KBM-7 (cell line): ENCODE measurements at regions not wholly inside any gene's neighbourhood (a gene's known extent, or its start where the extent isn't known, plus 50 kb on each side); places are given as distances from the start of the nearest gene placed in this dataset.
"Not testable (repeated sequence)": the region's sequence is repeated elsewhere in the genome, so short reads cannot be mapped to it uniquely, and the experiment has no call there.

Experiments used
- DNase-seq: peaks from one replicate; pipeline ENCODE4 v3.0.0-alpha.2; 2015
- in situ Hi-C: fragments of 300-500 bp; cut with MboI; formaldehyde crosslinking; loops from 2 replicates; pipeline ENCODE4 v1.14.3; 2020; ENCODE audit warnings: low sequenced_read_pairs, low pct_unique_long_range_greater_than_20kb, mixed read lengths

DNA sequence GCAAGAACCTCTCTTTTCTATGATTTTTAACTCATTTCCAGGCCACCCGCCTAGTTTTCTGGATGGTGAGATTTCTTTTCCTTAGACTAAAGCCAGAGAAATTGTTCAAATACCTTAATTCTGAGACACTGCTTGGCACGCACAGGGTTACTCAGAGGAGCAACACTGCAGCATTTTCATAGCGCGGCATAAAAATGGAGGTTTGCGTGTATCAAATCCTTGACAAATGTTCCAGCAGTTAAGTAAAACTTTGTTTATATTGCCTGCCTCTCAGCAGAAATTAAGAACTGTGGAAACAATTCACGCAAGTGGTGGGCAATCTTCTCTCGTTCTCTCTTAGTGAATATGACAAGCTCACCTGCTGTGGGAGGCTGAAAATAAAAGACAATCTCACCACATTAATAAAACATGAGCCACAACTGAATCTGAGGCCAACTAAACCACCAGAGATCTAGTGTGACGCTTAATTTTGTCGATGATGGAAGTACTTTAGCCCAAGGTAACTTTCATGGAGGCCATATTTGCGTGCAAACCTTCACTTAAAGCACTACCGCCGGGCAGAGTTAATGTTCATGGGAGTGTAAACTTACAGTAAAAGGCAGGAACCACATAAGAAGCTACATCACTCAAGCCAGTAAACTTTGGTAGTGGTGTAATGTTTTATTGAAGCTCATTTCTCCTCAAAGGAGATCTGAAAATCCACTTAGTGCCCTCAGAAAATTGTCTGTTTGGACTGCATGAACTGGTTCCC lies 894.8 kb upstream of the EPHA5 start:
- in situ Hi-C loops, result no loop called here

DNA sequence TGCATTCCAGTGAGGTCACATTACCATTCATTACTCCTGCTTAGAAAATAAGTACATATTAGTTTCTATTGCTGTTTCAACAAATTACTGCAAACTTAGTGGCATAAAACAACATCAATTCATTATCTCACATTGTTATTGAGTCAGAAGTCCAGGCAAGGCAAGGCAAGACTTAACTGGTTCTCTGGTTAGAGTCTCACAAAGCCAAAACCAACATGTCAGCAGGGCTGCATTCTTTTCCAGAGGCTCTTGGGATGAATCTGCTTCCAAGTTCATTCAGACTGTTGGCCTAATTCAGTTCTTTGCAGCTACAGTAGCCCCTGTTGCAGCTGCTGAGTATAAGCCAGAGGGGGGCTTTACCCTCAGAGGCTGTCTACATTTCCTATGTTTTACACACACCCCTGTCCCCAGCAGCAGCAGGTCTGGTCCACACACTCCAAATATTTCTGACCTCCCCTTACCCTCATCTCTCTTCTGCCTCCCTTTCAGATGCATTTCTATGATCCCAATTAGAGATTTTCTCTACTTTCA lies 892.1 kb upstream of the EPHA5 start:
- in situ Hi-C loops, result no loop called here
- DNase-seq, result no peak

More for the DNA sequence above, 894.8 kb upstream of the EPHA5 start:
- DNase-seq, result no peak

DNA sequence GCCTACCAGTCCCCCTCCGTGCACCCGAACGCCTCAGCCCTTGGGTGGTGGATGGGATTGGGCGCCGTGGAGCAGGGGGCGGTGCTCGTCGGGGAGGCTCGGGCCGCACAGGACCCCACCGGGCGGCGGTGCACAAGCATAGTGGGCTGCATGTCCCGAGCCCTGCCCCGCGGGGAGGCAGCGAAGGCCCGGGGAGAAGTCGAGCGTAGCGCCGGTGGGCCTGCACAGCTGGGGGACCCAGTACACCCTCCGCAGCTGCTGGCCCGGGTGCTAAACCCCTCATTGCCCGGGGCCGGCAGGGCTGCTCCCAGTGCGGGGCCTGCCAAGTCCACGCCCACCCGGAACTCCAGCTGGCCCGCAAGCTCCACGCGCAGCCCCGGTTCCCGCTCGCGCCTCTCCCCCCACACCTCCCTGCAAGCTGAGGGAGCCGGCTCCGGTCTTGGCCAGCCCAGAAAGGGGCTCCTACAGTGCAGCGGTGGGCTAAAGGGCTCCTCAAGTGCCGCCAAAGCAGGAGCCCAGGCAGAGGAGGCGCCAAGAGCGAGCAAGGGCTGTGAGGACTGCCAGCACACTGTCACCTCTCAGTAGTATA lies 891.3 kb upstream of the EPHA5 start:
- in situ Hi-C loops, DNase-seq: not testable (repeated sequence)

DNA sequence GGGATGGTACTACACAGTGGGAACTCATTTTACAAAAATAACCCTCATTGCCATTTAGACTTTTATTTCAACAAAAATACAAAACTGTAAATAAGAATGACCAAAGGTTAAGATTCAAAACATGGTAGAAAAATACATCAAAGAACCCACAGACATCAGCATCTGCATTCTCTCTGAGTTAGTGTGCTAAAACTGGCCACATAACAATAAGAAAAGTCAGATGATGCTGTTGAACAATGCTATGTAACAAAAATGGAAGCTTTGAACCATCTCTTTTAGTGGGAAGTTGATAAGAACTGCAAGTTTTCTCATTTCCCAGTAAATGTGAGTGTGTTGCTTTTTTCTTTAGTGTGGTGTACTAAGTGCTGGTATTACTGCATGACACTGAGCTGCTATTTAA lies 888.4 kb upstream of the EPHA5 start:
- no peak for DNase-seq
- in situ Hi-C loops, result no loop called here

DNA sequence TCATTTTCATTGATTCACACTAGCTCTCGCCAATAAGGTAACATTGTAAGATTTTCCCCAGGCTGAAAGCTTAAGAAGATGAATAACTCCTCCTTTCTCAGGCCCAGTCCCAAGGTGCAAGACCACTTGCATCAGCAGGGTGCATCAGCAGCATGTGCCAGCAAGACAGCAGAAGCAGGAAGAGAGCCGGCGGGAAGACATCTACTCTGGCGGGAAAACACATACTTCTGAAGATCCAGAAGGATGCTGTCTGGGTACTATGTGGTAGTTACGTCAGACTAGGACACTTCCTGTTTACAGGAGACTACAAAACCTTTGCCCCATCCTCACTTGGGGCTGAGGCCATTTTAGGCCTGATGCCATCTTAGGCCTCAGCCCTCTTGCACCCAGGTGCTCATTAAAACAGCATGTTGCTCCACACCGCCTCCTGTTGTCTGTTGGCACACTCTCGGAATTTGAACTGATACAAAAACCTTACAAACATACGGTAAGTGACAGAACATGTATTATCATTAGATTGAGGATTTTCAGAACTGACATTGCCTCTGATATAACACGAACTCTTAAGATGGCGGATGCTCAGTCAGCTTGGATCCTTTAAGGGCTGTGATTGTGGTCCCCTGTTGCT lies 886.5 kb upstream of the EPHA5 start:
- in situ Hi-C loops, result no loop called here
- DNase-seq, result no peak

DNA sequence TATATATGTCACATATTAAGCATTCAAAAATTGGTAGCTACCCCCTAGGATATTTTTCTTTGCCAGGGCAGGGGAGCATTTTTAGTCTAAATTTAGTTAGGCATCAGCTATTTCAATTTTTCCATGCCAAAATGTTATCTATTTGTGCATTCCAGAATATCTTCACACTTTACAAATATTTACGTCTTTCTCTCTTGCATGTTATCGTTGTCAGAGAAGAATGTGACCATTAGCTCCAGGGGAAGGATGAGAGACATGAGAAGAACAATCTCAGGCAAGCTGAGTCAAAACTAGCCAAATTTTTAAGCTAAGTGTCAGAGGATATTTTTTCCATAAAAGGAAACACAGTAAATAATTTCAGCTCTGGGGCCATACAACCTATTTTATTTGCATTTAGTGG lies 885.0 kb upstream of the EPHA5 start:
- no peak for DNase-seq

DNA sequence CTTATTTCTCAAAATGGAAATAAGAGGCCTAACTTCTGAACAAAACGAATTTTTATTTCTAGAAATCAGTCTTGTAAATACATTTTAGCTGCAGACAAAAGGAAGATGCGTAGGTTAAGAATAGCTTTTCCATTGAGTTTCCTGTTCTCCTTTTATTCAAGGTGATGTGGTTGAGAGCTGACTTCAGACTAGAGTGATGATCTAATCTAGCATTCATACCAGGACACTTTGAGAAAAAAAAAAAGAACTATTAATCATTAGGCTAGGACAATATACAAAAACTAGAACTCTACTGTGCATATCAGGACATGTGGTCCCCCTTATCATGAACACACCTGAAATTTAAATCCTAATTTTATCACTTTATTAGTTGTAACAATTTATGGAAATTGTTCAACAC lies 884.5 kb upstream of the EPHA5 start:
- in situ Hi-C loops, result no loop called here

More for the DNA sequence above, 885.0 kb upstream of the EPHA5 start:
- in situ Hi-C loops, result no loop called here

DNA sequence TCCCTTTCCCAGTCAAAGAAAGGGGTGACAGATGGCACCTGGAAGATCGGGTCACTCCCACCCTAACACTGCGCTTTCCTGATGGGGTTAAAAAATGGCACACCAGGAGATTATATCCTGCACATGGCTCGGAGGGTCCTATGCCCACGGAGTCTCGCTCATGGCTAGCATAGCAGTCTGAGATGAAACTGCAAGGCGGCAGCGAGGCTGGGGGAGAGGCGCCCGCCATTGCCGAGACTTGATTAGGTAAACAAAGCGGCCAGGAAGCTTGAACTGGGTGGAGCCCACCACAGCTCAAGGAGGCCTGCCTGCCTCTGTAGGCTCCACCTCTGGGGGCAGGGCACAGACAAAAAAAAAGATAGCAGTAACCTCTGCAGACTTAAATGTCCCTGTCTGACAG lies 875.0 kb upstream of the EPHA5 start:
- in situ Hi-C loops, DNase-seq: not testable (repeated sequence)

More for the DNA sequence above, 884.5 kb upstream of the EPHA5 start:
- no peak for DNase-seq

DNA sequence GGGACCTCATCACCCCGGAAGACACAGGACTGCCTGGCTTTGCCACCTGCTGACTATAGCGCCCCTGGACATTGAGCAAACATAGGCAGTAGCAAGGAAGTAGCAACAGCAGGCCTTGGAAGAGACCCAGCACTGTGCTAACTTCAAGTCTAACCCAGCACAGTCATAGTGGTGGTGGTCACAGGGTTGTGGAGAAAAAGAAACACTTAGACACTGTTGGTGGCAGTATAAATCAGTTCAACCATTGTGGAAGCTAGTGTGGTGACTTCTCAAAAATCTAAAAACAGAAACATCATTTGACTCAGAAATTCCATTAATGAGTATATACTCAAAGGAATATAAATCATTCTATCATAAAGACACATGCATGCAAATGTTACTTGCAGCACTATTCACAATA lies 874.0 kb upstream of the EPHA5 start:
- no peak for DNase-seq
- in situ Hi-C loops, result no loop called here

DNA sequence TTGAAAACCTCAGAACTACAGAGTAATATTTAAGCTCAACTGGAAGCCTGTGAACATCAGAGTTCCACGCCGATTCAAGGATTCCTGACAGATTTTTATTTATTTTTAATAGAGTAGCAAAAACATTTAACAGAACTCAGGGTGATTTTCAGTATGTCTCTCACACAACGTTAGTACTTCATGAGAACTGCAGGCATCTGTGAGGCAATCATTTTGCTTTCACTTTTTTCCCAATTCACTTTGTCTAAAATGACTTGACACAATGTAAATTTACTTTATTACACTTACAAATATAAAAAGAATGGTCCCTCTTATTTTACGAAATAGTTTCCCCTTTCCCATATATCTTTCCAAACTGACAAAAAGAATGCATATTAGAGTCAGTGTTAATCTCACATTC lies 869.5 kb upstream of the EPHA5 start:
- DNase-seq, result no peak
- in situ Hi-C loops, result no loop called here

DNA sequence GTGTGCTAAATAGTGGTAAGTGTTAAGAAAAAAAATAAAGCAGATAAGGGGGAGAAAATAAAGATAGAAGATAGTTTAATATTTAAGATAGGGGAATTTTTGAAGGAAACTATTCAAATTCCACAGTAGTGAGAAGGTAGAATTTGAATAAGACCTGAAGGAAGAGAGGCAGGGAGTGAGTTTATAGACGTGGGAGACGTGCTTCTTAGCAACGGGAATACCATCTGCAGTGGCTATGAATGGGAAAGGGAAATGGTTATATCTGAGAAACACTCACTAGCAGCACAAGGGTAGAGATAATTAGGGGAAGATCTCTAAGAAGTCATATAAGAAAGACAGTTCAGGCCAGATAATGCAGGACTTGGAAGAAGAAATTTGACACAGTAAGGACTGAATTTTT lies 854.5 kb upstream of the EPHA5 start:
- in situ Hi-C loops, result no loop called here
- DNase-seq, result no peak

DNA sequence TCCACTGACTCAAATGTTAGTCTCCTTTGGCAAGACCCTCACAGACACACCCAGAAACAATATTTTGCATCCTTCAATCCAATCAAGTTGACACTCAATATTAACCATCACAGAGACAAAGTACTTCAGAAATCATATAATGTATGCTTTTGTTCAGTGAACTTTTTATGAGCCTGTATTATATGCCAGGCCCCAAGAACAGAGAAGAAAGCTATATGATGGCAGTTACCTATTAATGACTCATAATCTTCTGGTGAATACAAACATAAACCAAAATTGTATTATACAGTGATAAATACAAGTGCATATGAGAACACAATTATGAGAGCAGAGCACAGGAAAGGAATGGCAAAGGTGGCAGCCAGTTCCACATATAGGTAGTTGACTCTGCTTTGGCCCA lies 852.0 kb upstream of the EPHA5 start:
- in situ Hi-C loops, result no loop called here
- no peak for DNase-seq

DNA sequence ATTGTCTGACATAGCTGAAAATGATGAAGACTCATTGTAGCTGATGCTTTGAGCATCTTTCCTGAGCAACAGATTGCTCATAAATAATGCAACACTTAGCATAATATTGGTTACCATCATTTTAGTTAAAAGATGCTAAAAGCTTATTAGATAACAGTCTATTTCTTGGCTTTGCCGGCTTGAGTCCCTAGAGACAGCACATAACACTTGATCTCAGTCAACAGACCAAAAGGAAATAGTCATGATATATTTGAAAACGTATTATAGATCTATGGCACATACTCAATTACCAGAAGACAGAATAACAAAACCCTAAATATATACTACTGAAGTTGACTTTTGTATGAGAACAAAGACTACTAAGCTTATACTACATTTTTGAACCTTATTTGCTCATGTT lies 846.7 kb upstream of the EPHA5 start:
- in situ Hi-C loops, result no loop called here

DNA sequence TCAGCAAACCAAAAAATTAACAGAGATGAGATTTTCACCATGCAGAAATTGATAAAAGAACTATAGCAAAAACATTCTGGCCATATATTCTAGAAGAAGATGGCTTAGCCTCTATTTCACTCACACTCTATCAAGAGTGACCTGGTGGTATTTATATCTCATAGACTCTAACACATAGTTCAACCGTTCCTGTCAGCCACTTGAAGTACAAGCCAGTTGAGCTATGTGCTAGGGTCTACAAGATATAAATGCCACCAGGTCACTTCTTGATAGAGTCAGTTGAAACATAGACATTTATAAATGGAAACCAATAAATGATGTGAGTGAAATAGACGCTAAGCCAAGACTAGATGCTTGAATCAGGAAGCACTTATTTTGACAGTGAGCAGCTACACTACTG lies 836.7 kb upstream of the EPHA5 start:
- in situ Hi-C loops, result no loop called here
- DNase-seq, result no peak

More for the DNA sequence above, 846.7 kb upstream of the EPHA5 start:
- DNase-seq, result no peak

DNA sequence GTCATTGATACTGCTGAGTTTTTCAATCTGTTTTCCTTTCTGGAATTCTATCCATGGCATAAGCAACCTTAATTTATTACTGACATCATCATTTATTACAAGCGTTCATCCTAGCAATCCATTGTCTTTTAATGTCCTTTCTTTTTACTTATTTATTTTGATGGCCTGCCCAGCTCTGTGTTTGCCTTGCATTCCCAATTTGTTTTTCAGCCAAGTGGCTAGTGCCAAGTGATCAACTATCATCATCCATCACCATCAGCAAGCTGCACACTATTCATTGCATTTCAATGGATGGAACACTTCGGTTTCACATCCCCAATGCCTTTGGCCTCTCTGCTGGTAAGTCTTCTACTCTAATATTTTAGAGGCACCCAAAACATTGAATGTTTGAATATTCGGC lies 831.7 kb upstream of the EPHA5 start:
- no peak for DNase-seq
- in situ Hi-C loops, result no loop called here

DNA sequence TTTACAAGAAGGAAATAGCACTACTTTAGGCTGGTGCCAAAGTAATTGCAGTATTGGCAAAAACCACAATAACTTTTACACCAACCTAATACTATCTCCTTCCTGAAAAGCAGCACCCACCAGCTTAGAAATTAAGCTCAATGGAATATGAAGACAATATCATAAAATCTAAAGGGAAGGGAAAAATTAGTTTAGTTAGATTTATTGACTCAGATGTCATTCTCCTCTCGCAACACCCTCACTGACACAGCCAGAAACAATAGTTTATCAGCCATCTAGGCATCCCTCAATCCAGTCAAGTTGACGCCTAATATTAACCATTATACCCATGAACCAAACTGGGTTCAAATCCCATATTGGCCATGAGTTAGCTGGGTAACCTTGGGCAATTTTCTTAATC lies 820.4 kb upstream of the EPHA5 start:
- no peak for DNase-seq
- in situ Hi-C loops, result no loop called here

DNA sequence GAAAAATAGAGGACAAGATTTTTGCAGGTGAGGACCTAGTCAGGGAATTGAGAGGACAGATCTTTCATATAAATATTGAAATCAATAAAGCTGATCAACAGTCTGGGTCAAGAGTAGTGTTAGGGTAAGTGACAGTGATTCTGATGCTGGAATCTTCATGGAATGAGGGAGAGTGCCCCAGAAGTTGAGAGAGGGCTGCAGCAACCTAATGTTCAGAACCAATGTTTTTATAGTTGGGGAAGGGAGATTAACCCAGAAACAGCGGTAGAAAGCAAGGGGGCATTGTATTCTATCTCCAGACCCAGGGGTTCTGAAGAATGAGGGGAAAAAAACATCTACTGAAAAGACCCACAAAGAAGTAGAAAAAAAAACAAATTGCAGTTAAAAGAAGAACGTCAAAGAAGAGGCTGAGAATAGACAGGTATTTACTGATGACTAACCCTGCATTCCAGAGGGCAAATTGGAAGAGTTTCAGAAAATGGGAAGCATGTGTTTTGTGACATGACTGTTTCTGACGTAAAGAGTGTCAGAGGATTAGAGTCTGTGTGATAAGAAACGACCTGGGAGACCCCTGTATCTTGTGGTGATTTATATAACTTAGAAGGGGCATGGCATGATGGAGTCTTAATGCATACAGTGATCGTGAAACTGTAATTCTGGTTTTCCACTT lies 819.6 kb upstream of the EPHA5 start:
- in situ Hi-C loops, result no loop called here
- no peak for DNase-seq

DNA sequence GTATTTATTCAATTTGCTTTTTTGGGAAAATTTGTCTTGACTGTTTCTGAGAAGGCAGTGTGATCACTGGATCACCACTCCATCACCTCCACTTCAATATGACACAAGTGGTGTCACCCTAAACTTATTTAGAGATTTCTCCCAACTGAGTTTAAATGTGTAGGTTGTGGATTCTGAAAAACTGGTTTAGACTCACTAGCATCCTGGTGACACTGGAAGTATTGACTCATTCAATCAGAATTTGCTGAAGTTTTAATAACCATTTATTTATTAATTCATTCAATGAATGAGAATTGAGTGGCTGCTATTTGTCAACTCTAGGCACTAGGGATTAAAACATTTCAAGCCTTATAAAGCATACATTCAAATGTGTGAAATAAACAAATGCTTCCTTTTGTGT lies 819.1 kb upstream of the EPHA5 start:
- in situ Hi-C loops, result no loop called here
- no peak for DNase-seq

DNA sequence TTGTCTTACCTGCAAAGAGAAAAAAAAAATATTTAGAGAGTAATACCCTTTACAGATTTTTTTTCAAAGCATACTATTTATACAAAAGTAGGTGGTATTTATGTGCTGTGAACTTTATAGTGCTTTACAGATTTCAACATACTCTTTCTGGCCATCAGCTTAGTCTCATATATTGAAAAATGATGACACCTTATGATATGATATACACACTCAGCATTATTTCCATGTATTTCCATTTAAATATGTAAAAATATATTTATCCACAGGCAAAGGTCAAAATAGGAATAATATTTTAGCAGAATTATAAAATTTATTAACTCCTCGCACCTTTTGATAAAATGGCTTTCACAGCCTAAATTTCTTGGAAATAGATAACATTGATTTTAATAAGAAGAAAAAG lies 815.8 kb upstream of the EPHA5 start:
- DNase-seq, result no peak
- in situ Hi-C loops, result no loop called here

DNA sequence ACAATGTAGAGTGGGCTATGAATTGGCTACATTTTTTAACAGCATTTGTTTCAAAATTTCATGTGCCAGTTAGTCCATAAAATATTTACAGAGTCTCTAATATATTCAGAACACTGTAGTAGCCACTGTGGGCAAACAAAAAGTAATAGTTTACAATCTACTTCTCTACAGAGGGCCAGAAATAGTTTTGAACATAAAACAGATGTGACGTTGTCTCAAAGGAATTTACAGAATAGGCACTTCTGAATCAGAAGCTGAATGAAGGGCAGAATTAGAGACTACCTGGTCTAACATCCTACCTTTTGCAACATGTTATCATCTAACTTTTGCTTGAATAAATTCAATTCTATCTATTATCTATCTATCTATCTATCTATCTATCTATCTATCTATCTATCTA lies 811.9 kb upstream of the EPHA5 start:
- in situ Hi-C loops, result no loop called here
- no peak for DNase-seq
